ENCODE measurements at regions not wholly inside any gene's neighbourhood (a gene's known extent, or its start where the extent isn't known, plus 50 kb on each side); places are given as distances from the start of the nearest gene placed in this dataset.

- TF ChIP-seq, protein P1, sequence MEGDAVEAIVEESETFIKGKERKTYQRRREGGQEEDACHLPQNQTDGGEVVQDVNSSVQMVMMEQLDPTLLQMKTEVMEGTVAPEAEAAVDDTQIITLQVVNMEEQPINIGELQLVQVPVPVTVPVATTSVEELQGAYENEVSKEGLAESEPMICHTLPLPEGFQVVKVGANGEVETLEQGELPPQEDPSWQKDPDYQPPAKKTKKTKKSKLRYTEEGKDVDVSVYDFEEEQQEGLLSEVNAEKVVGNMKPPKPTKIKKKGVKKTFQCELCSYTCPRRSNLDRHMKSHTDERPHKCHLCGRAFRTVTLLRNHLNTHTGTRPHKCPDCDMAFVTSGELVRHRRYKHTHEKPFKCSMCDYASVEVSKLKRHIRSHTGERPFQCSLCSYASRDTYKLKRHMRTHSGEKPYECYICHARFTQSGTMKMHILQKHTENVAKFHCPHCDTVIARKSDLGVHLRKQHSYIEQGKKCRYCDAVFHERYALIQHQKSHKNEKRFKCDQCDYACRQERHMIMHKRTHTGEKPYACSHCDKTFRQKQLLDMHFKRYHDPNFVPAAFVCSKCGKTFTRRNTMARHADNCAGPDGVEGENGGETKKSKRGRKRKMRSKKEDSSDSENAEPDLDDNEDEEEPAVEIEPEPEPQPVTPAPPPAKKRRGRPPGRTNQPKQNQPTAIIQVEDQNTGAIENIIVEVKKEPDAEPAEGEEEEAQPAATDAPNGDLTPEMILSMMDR (IDR thresholded peaks at IDR 0.05) = no peak
- TF ChIP-seq POLR2A (IDR thresholded peaks at IDR 0.05) = no peak
These were observed 449.3 kb upstream of the SPHKAP start for GRCh38 chr2:228630786-228631185.

All from vagina (tissue), 2 donors.